ENCODE measurements at regions not wholly inside any gene's neighbourhood (a gene's known extent, or its start where the extent isn't known, plus 50 kb on each side); places are given as distances from the start of the nearest gene placed in this dataset.
"Not testable (repeated sequence)": the region's sequence is repeated elsewhere in the genome, so short reads cannot be mapped to it uniquely, and the experiment has no call there.

DNA sequence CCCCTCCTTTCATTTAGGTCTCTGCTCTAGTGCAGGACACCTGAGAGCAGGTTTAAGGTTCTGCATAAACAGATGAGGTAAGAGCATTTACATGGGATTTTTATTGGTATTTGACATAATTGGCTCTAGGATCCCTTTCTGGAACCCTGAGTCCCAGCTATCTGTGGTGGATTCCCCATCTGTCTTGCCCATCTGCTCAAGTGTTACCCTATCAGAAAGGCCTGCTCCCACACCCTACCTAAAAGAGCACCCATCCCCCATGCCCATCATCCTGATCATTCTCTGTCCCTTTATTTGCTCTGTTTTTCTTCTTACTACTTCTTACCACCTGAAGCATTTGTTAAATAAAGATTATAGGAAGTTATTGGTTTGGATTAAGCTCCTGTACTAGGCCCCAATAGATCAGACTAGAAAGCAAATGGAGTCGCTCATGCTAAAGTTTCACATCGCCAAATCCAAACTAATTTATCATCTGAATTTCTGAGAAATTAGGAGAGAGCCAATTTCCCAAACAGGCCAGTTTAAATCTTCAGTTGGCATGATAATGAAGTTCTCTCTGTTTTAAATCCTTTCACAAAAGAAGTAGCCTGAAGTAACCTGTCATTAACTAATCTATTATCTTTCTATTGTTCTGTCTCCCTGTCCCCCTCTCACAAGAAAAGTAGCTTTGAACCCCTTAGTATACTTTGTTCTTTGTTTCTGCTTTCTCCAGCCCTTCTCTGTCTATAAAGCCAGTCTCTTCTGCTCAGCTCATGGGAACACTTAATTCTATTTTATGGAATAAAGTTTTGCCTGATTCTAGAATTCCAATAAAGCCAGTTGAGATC lies 178.6 kb downstream of the ZNF674 start:
- no peak for DNase-seq (ENCODE audit: low spot score)

DNA sequence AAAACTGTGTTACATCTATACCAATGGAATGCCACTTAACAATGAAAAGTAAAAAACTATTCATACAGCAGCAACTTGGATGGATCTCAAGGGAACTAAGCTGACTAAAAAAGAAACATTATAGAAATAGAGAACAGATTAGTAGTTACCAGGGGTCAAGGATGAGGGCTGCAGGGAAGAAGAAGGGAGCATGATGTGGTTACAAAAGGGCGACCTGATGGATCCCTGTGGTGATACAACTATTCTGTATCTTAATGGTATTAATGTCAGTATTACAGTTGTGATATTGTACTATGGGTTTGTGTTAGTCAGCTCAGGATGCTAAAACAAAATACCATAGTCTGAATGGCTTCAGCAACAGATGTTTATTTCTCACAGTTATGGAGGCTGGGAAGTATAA lies 190.7 kb downstream of the ZNF674 start:
- no peak for DNase-seq (ENCODE audit: low spot score)

DNA sequence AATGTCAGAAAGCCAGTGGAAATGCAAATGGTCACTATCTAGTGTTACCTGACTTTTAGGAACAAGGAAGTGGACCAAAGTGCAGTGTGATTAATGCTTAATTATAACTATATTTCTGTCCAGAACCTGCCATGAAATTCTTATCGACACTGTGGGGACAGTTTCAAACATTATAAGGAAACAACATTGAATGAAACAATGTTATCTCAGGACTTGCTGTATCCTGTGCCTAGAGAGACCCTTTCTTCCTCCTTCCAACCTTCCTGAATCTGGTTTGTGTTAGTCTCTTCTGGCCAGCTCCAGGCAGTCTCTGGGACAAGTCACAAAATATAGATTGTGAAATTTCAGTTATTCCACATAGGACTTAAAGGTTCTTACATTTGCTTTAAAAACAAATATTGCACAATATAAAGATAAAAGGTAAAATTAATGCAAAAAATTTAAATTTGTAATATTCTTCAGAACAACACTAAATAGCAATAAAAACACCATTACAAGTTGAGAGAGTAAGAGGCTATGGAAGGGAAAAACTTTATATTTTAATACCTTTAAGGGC lies 203.4 kb downstream of the ZNF674 start:
- DNase-seq (ENCODE audit: low spot score), result no peak

DNA sequence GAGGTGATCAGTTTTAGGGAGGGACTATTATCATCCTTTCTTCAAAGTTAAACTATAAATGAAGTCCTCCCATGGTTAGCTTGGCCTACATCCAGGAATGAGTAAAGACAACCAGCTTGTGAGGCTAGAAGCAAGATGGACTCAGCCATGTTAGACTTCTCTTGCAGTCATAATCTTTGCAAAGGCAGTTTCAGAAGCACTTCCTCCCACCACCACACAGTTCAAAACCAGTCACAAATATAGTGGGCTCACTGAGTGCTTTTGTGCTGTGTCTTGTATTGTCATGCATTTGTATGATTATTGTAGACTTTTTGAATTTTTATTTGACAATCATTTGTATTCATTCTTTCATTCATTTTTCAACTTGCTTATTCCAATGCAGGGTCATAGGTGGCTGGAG lies 204.5 kb downstream of the ZNF674 start:
- no peak for DNase-seq (ENCODE audit: low spot score)

DNA sequence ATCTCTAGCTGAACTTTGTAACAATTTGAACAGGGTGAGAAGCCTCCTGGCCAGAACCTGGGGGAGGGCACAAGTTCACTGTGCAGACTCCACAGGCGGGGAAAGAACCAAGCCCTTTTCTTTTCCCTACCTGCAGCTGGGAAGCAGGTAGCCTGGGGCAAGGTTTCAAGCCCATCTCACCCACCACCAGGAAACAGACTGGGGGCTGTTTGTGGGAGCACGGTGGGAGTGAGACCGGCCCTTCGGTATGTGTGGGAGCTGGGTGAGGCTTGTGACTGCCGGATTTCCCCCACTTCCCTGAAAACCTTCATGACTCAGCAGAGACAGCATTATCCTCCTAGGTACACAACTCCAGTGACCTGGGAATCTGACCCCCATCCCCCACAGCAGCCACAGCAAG lies 211.7 kb downstream of the ZNF674 start:
- DNase-seq (ENCODE audit: low spot score), result no peak

DNA sequence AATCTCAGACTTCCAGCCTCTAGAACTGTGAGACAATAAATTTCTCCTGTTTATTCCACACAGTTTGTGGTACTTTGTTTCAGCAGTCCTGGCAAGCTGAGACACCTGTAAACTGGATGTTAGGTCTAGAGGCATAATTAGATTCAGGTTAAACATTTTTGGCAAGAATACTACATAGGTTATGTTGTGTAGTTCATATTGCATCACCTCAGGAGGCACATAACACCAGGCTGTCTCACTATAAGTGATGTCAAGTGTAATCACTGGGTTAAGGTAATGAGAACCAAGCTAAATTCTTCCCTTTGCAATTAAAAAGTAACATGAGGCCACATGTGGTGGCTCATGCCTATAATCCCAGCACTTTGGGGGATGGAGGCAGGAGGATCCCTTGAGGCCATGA lies 214.2 kb downstream of the ZNF674 start:
- DNase-seq (ENCODE audit: low spot score), result no peak

DNA sequence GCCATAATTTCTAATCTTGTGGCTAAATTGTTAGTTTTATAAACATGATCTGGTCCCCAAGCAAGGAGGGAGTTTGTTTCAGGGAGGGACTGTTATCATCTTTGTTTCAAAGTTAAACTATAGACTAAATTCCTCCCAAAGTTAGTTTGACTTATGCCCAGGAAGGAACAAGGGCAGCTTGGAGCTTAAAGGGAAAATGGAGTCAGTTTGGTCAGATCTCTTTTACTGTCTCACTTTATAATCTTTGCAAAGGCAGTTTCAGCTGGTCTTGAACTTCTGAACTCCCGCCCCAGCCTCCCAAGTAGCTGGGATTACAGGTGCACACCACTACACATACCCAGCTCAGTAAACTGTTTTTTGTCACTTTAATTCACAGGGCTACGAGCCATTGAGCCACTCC lies 214.7 kb downstream of the ZNF674 start:
- no peak for DNase-seq (ENCODE audit: low spot score)

DNA sequence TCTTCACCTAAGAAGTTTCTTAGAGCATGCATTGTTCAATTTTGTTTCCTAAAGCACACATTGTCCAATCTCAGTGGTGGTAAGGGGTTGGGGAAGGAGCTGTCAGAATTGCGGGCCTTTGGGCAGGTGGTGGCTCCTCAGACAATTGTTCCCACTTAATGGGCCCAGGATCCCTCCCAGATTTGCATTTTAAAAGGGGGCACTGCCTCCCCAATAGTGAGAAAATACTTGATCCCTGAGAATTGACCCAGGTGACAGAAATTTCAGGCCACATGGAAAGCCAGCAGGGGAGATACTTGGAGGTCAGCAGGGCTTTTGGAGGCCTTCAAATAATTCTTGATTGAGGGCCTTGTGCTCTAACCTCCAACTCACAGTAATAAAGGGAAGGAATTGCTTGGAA lies 217.1 kb downstream of the ZNF674 start:
- no peak for DNase-seq (ENCODE audit: low spot score)

DNA sequence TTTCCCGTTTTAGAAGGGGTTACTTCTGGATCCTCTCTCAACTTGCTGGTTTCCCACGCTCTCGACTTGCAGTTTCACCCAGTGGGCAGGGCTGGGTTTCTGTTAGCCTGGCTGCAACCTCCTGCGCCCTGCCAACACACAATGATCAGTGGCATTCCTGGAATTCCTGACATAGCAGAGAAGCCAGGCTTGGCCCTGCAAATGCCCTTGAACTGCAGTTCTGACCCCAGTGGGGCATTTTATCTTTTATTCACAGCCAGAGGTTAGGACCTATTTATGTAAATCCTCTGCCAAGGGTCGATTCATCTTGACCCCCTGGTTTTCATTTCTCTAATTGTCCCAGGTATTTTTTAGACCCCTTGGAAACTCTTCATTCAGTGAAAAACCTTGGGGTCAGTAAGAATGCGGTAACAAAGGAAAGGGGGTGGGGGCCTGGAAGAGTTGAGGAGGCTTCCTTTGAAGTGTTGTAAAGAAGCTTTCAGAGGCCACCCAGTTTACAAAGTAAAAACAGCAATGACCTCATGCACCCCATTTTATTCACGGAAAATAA lies 217.6 kb downstream of the ZNF674 start:
- DNase-seq (ENCODE audit: low spot score), result peak; percentile 84

DNA sequence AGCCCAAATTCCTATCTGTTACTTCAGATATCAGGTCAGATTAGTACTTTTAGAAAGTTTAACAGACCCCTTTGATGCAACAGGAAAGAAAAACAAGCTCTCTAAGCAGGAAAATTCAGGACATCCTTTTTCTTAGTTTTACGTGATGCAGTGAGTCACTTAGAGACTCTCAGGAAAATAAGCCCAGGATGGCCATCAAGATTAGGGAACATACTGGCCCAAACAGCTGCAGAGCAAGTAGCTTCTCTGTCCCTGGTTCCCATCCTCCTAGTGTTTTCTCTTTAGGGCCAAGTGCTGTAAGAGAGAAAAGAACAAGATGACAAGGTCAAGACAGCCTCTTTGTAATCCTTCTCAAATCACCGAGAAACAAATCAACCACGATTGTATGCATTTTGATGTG lies 219.1 kb downstream of the ZNF674 start:
- no peak for DNase-seq (ENCODE audit: low spot score)

DNA sequence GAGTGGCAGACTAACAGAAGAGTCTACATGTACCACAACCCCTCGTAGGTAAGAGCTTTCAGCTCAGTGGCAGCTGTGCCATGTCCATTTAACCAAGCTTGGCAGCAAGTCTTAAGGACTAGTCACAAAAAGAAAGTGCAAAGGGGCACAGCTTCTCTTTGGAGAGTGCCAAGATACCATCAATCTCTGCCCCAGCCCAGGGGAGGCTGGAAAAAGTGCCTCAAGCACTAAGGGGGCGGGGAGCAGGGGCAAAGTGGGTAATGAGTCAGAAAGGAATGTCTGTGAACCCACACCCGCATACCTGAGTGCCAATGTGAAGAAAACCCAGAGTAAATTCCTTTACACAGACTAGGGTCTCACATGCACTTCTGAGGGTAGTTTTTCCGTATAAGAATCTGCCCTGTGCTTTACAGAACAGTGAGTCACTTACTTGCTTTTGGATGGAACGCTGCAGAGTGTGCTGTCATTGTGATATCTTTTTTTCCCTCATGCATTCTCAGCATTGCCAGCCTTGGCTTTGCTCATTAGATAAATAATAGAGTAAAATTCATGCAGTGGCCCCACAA lies 219.8 kb downstream of the ZNF674 start:
- no peak for DNase-seq (ENCODE audit: low spot score)

DNA sequence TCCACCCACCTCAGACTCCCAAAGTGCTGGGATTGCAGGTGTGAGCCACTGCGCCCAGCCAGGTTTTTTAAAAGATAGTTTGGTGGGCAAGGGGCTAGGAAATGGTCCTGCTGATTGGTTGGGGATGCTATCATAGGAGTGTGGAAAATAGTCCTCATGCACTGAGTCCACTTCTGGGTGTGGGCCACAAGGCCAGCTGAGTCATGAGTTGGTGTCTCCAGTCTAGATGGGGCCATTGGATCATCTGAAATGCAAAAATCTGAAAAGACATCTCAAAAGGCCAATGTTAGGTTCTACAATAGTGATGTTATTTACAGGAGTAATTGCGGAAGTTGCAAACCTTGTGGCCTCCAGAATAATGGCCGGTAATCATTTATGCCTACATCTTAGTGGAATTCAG lies 221.1 kb downstream of the ZNF674 start:
- no peak for DNase-seq (ENCODE audit: low spot score)

DNA sequence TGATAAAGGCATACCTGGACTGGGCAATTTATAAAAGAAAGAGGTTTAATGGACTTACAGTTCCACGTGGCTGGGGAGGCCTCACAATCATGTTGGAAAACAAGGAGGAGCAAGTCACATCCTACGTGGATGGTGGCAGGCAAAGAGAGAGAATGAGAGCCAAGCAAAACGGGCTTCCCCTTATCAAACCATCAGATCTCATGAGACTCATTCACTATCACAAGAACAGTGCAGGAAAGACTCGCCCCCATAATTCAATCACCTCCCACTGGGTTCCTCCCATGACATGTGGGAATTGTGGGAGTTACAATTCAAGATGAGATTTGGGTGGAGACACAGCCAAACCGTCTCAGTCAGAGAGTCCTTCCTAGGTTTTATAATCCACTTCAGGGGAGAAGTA lies 222.3 kb downstream of the ZNF674 start:
- not testable (repeated sequence) for DNase-seq (ENCODE audit: low spot score)

DNA sequence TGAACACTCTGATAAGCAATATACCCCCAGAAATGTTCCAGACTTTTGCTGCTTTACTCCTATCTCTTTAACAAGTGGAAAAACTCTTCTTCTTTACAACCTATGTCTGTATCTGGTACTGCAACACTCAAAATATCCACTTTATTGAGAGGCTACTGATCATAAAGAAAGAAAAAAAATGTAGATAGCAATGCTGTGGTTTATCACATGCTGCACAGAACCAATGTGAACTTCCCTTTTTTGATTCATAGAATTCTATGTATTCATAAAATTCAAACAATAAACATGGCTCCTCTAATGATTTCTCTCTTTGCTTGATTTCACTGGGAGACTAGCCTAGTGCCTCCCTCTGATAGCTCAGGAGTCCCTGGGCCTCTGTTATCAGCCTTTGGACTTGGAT lies 223.5 kb downstream of the ZNF674 start:
- DNase-seq (ENCODE audit: low spot score), result no peak

DNA sequence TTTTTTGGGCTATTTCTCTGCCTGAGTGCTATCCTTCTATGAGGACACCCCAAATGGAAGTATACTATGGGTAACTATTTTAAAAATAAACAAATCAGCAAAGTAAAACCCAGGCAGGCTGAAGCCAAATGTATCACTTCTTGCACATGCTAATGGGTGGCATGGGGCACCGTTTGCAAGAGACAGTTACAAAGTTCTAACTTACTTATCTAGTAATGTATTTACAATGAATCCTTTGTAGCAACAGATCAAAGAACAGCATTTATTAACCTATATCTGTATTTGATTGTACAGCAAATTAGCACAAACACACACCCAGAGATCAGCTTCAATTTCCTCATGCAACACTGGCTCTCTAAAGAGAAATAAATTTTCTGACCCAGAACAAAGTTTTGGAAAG lies 225.5 kb downstream of the ZNF674 start:
- no peak for DNase-seq (ENCODE audit: low spot score)

DNA sequence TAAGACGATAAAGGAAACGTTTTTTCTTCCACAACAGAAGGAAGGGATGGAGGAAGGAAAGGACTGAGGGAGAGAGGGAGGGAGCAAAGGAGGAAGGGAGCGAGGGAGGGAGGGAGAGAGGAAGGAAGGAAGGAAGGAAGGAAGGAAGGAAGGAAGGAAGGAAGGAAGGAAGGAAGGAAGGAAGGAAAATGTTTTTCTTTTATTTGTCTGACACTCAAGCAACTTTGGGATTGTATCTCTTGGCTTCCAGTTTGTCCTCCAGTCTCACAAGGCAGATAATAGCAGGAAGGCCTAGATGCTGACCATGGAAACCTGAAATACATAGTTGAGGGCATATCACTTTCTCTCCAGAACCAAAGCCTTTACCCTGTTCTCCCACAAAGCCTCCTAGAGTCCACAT lies 226.7 kb downstream of the ZNF674 start:
- DNase-seq (ENCODE audit: low spot score), result no peak

DNA sequence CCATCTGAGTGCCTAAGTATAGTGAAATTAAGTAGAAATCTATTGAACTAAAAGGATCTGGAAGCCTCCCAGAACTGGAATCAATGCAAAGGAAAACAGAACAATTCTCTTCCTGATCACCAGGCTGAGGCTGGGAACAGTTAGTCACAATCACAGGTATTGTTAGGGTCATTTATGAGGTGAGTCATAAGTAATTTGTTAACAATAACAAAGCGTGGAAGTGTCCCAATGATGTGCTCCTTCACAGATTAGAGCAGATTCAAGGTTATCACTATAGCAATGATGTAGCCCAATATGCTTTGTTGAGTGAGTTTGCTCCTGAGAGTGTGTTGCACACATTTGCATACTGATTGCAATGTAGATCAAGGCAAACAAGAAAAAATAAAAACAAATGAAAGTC lies 228.1 kb downstream of the ZNF674 start:
- no peak for DNase-seq (ENCODE audit: low spot score)

DNA sequence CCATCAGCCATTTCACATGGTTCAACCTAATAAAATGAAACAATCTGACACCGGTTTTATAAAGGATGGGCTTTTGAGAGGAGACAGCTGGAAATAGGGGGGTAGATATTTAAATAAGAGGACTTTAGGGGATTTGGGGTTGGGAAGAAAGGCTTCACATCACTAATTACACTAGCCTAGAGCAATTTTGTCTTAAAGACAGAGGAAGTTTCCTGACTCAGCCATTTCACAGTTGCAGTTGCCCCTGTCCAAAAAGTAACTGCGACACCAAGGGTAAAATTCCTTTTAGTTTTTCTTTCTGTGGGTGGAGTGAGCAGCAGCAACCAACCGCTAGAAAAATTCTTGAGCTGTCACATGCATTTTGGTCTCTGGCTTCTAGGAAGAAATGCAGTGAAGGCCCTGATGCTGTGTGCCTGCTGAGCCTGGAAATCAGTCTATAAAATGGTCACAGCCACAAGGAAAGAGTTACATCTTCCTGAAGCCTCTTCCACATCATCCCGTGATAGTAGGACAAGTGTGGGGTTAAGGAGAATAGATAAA lies 233.6 kb downstream of the ZNF674 start:
- DNase-seq (ENCODE audit: low spot score), result no peak

DNA sequence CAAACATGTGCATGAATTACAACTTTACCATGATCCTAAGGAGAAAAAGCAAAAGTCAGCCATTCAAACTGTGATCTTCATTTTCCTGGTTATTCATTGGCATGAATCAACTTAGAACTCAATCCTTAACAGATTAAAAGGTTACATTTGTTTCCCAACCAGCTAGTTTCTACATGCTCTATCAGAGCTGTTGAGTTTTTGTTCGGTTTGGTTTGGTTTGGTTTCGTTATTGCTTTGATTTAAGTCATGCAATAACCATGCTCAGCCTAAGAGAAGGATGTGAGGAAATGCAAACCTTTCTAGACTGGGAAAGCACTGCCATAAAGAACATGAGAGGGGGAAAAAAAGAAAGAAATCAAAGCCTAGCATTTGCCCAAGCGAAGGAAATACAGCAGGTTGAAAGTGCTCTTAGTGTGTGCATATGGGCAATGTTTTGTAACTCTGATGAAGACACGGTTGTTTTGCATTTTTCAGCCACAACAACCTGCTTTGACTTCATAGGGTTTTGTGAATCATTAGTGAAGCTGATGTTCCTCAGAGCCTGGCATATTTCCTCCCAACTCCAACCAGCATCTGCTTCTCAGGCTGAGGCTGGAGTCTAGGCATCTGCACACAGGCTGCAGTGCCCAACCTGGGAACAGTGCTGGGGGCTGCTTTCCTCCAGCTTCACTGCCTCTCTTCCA lies 234.3 kb downstream of the ZNF674 start:
- DNase-seq (ENCODE audit: low spot score), result no peak

DNA sequence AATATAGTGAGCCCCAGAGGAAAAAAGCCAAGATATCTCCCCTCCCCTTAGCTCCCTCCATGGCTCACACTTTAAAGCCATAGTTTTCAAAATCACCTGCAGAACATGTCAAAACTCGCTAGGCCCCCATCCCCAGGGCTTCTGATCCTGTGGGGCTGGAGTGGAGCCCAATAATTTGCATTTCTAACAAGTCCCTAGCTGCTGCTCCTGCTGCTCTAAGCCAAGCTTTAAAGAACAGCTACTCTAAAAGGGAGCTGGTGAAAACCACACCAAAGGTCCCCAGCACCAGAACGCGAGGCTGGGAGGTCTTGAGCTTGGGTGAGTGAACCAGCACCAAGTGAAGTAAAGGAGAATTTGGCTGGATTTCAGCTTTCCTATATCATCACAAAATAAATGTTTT lies 237.1 kb downstream of the ZNF674 start:
- no peak for DNase-seq (ENCODE audit: low spot score)

DNA sequence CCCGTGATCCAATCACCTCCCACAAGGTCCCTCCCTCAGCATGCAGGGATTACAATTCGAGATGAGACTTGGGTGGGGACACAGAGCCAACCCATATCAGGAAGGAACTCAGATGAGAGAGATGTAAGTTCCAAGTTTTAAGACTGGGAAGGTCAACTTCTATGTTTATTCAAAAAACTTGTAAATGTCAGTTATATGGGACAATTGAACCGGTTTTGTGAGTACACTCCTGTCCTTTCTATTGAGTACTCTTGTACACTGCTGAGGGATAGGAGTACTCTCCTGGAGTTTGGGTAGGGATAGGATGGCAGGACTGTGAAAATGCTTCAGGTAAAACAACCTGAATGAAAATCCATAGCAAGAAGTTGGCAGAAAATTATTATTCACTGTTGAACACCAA lies 239.1 kb downstream of the ZNF674 start:
- no peak for DNase-seq (ENCODE audit: low spot score)

DNA sequence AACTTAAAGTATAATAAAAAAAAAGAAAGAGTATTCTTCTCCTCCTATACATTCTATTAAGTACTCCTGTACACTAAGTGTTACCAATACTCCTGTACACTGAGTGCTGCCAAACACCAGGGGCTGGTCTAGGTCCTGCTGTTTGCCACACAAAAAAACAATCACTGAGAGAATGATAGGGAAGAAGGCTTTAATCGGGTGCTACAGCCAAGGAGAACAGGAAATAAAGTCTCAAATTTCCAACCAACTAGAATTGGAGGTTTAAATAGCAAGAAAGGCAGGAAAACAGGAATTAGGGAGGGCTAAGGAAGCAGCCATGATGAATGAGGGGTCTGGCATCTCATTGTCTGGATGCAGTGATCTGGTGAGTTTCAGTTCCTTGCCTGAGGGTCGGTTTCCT lies 239.8 kb downstream of the ZNF674 start:
- DNase-seq (ENCODE audit: low spot score), result no peak

DNA sequence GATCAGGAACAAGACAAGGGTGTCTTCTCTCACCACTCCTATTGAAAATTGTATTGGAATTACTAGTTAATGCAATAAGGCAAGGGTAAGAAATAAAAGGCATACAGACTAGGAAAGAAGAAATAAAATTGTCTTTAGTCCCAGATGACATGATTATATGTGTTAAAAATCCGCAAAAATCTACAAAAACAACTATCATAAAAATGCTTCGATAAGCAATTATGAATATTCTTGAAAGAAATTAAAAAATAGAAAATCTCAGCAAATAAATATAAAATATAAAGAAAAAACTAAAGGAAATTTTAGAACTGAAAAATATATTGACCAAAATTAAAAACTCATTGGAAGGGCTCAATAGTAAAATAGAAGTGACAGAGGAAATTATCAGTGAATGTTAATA lies 243.3 kb downstream of the ZNF674 start:
- DNase-seq (ENCODE audit: low spot score), result no peak
